Prostate gland (tissue), 1 donor: ENCODE measurements at regions not wholly inside any gene's neighbourhood (a gene's known extent, or its start where the extent isn't known, plus 50 kb on each side); places are given as distances from the start of the nearest gene placed in this dataset.

Experiments used
- POLR2A ChIP-seq: fragments of 450-650 bp; IDR thresholded peaks from one replicate; pipeline ENCODE4 v1.6.1; 2016; ENCODE audit warnings: antibody characterized with exemption, mild to moderate bottlenecking
- POLR2AphosphoS5 ChIP-seq: sonication (generic); formaldehyde crosslinking; IDR thresholded peaks from one replicate; pipeline ENCODE4 v1.6.1; 2017; ENCODE audit warnings: antibody characterized with exemption

GRCh38 chr13:106281426-106281825 lies 254.0 kb downstream of the EFNB2 start:
- TF ChIP-seq POLR2A (no peak), POLR2AphosphoS5 (no peak)
